H9 (cell line): ENCODE measurements at regions not wholly inside any gene's neighbourhood (a gene's known extent, or its start where the extent isn't known, plus 50 kb on each side); places are given as distances from the start of the nearest gene placed in this dataset.

ENCODE experiments used
- DNase-seq: peaks from one replicate; pipeline ENCODE4 v3.0.0-alpha.2; 2017
- H2AFZ ChIP-seq: one replicate; pipeline ENCODE4 v1.6.1; 2013; ENCODE audit warnings: mild to moderate bottlenecking, low read length, control low read depth, moderate library complexity
- H2AK5ac ChIP-seq: 2 replicates; pipeline ENCODE4 v1.6.1; 2013; ENCODE audit warnings: low read length, control low read depth, mixed read lengths; ENCODE audit not compliant: insufficient read length
- H2BK120ac ChIP-seq: one replicate; pipeline ENCODE4 v1.6.1; 2013; ENCODE audit warnings: low read depth, mild to moderate bottlenecking, low read length, control low read depth, inconsistent platforms; ENCODE audit not compliant: poor library complexity, severe bottlenecking
- H2BK12ac ChIP-seq: 2 replicates; pipeline ENCODE4 v1.6.1; 2013; ENCODE audit warnings: low read length, control low read depth, mixed read lengths, low read depth; ENCODE audit not compliant: insufficient read length
- H2BK15ac ChIP-seq: 2 replicates; pipeline ENCODE4 v1.6.1; 2013; ENCODE audit warnings: low read depth, low read length, control low read depth
- H2BK20ac ChIP-seq: one replicate; pipeline ENCODE4 v1.6.1; 2013; ENCODE audit warnings: low read depth, mild to moderate bottlenecking, low read length, control low read depth, inconsistent platforms; ENCODE audit not compliant: poor library complexity, severe bottlenecking
- H2BK5ac ChIP-seq: 2 replicates; pipeline ENCODE4 v1.6.1; 2013; ENCODE audit warnings: low read length, control low read depth, mixed read lengths; ENCODE audit not compliant: insufficient read length
- H3K14ac ChIP-seq: 2 replicates; pipeline ENCODE4 v1.6.1; 2013; ENCODE audit warnings: low read length, control low read depth; ENCODE audit not compliant: insufficient read depth
- H3K18ac ChIP-seq: 2 replicates; pipeline ENCODE4 v1.6.1; 2013; ENCODE audit warnings: low read depth, mild to moderate bottlenecking, mixed read lengths, low read length, control low read depth; ENCODE audit not compliant: insufficient read length
- H3K23ac ChIP-seq: 2 replicates; pipeline ENCODE4 v1.6.1; 2013; ENCODE audit warnings: low read length, control low read depth, mixed read lengths, low read depth; ENCODE audit not compliant: insufficient read length
- H3K23me2 ChIP-seq: 2 replicates; pipeline ENCODE4 v1.6.1; 2013; ENCODE audit warnings: low read depth, mild to moderate bottlenecking, mixed read lengths, low read length, control low read depth; ENCODE audit not compliant: insufficient read length, poor library complexity, severe bottlenecking
- H3K27ac ChIP-seq: 2 replicates; pipeline ENCODE4 v1.5.1; 2013; ENCODE audit warnings: low read length, control low read depth, mixed read lengths, low read depth; ENCODE audit not compliant: insufficient read length
- H3K27me3 ChIP-seq: 2 replicates; pipeline ENCODE4 v1.6.1; 2013; ENCODE audit warnings: low read length, control low read depth, inconsistent platforms; ENCODE audit not compliant: insufficient read depth
- H3K4ac ChIP-seq: 2 replicates; pipeline ENCODE4 v1.6.1; 2013; ENCODE audit warnings: low read depth, mild to moderate bottlenecking, control low read depth, inconsistent platforms, low read length, moderate library complexity
- H3K4me1 ChIP-seq: 2 replicates; pipeline ENCODE4 v1.6.1; 2013; ENCODE audit warnings: low read length, control low read depth, inconsistent platforms; ENCODE audit not compliant: insufficient read depth
- H3K4me2 ChIP-seq: 2 replicates; pipeline ENCODE4 v1.6.1; 2013; ENCODE audit warnings: low read length, control low read depth, mixed read lengths; ENCODE audit not compliant: insufficient read length, insufficient read depth
- H3K56ac ChIP-seq: 2 replicates; pipeline ENCODE4 v1.6.1; 2013; ENCODE audit warnings: low read depth, mild to moderate bottlenecking, mixed read lengths, low read length, control low read depth; ENCODE audit not compliant: insufficient read length
- H3K79me1 ChIP-seq: 2 replicates; pipeline ENCODE4 v1.6.1; 2013; ENCODE audit warnings: low read depth, mild to moderate bottlenecking, moderate library complexity, low read length, control low read depth, inconsistent platforms; ENCODE audit not compliant: insufficient read depth, poor library complexity, severe bottlenecking
- H3K79me2 ChIP-seq: 2 replicates; pipeline ENCODE4 v1.6.1; 2013; ENCODE audit warnings: low read length, control low read depth, inconsistent platforms; ENCODE audit not compliant: insufficient read depth
- H3K9ac ChIP-seq: 2 replicates; pipeline ENCODE4 v1.6.1; 2013; ENCODE audit warnings: low read length, control low read depth, mixed read lengths; ENCODE audit not compliant: insufficient read length; ENCODE audit errors: extremely low read depth
- H3K9me3 ChIP-seq: one replicate; pipeline ENCODE4 v1.6.1; 2013; ENCODE audit warnings: low read depth, low read length, inconsistent platforms; ENCODE audit not compliant: control insufficient read depth
- H3T11ph ChIP-seq: one replicate; pipeline ENCODE4 v1.6.1; 2013; ENCODE audit warnings: mild to moderate bottlenecking, low read length, control low read depth, inconsistent platforms
- H4K20me1 ChIP-seq: one replicate; pipeline ENCODE4 v1.6.1; 2013; ENCODE audit not compliant: control insufficient read depth, insufficient read length, insufficient read depth
- H4K5ac ChIP-seq: 2 replicates; pipeline ENCODE4 v1.6.1; 2013; ENCODE audit warnings: low read depth, mild to moderate bottlenecking, mixed read lengths, low read length, control low read depth; ENCODE audit not compliant: insufficient read length
- H4K8ac ChIP-seq: replicated peaks from 2 replicates; pipeline ENCODE4 v1.6.1; 2013; ENCODE audit warnings: low read length, control low read depth, mixed read lengths, low read depth; ENCODE audit not compliant: insufficient read length
- H4K91ac ChIP-seq: 2 replicates; pipeline ENCODE4 v1.6.1; 2013; ENCODE audit warnings: low read depth, mild to moderate bottlenecking, moderate library complexity, mixed read lengths, low read length, control low read depth; ENCODE audit not compliant: insufficient read length
- H3K27ac Mint-ChIP-seq, 3 experiments: 2 replicates in 2 of 3; 3 replicates in 1 of 3; pipeline ENCODE4 v1.8.0; 2020 to 2021; ENCODE audit warnings: mixed read lengths in 3 of 3, mild to moderate bottlenecking in 1 of 3, moderate library complexity in 1 of 3
- H3K27me3 Mint-ChIP-seq: 2 replicates; pipeline ENCODE4 v1.8.0; 2021; ENCODE audit warnings: low read depth, mild to moderate bottlenecking, moderate library complexity, mixed read lengths
- H3K36me3 Mint-ChIP-seq, 3 experiments: 2 replicates in 2 of 3; 3 replicates in 1 of 3; pipeline ENCODE4 v1.8.0; 2020 to 2021; ENCODE audit warnings: low read depth in 3 of 3, mixed read lengths in 3 of 3; ENCODE audit not compliant: insufficient read depth in 1 of 3
- H3K4me1 Mint-ChIP-seq, 2 experiments: 2 replicates each; pipeline ENCODE4 v1.8.0; 2020; ENCODE audit warnings: mixed read lengths in 2 of 2
- H3K4me3 Mint-ChIP-seq, 2 experiments: 2 replicates in 1 of 2; 3 replicates in 1 of 2; pipeline ENCODE4 v1.8.0; 2020 to 2021; ENCODE audit warnings: mild to moderate bottlenecking in 2 of 2, mixed read lengths in 2 of 2, moderate library complexity in 1 of 2
- H3K9me3 Mint-ChIP-seq, 2 experiments: 2 replicates in 1 of 2; 3 replicates in 1 of 2; pipeline ENCODE4 v1.8.0; 2020; ENCODE audit warnings: mild to moderate bottlenecking in 2 of 2, mixed read lengths in 2 of 2, moderate library complexity in 1 of 2
- WGBS: extraction: QIAGEN DNeasy Blood & Tissue Kit; methylation state at CpG from one replicate; pipeline ENCODE4 v1.1.7; 2013; ENCODE audit warnings: missing lambda C conversion rate, low lambda C conversion rate, mixed read lengths; ENCODE audit not compliant: insufficient read length; ENCODE audit errors: extremely low coverage; 5-methylcytosine and 5-hydroxymethylcytosine counted together
- TF ChIP-seq, protein P1 (sequence below): fragments of 200-600 bp; sonication (generic); conservative IDR thresholded peaks from 3 replicates; pipeline ENCODE4 v1.8.0; 2021; ENCODE audit warnings: antibody characterized with exemption, mild to moderate bottlenecking

DNA sequence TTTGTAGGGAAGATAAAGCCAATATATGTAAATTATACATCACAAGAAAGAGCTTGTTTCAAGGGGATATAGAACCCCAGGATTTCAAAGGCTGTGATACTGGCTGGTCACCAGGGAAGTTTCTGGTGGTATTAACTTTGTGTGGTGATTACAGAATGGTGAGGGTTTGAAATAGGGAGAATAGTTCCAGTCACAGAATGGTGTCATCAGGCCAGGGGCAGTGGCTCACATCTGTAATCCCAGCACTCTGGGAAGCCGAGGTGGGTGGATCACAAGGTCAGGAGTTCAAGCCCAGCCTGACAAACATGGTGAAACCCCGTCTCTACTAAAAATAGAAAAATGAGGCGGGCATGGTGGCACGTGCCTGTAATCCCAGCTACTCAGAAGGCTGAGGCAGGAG is 183.8 kb upstream of the XYLT1 start:
- no peak overlapping the region for H2BK120ac ChIP-seq
- no peaks in the 10 kb centered on the region for H3K9me3 ChIP-seq
- H2AFZ ChIP-seq, result no peak overlapping the region
- H4K20me1 ChIP-seq, result no peaks in the 10 kb centered on the region
- H3K23ac ChIP-seq, result no peak overlapping the region
- H3K27ac Mint-ChIP-seq, result no peak overlapping the region
- no peak overlapping the region for H4K8ac ChIP-seq
- H3K27ac ChIP-seq, result no peak overlapping the region
- H3K4ac ChIP-seq, result no peak overlapping the region
- no peak overlapping the region for H2BK20ac ChIP-seq
- H3K4me1 ChIP-seq, result peaks cover 6% of the 10 kb centered on the region; the same call in 1 of the 2 replicates
- H3K27me3 ChIP-seq, result no peaks in the 10 kb centered on the region
- H2BK5ac ChIP-seq, result no peak overlapping the region
- no peaks in the 10 kb centered on the region for H3K23me2 ChIP-seq
- no peak overlapping the region for H2BK15ac ChIP-seq
- H4K91ac ChIP-seq, result no peak overlapping the region
- TF ChIP-seq, protein P1, sequence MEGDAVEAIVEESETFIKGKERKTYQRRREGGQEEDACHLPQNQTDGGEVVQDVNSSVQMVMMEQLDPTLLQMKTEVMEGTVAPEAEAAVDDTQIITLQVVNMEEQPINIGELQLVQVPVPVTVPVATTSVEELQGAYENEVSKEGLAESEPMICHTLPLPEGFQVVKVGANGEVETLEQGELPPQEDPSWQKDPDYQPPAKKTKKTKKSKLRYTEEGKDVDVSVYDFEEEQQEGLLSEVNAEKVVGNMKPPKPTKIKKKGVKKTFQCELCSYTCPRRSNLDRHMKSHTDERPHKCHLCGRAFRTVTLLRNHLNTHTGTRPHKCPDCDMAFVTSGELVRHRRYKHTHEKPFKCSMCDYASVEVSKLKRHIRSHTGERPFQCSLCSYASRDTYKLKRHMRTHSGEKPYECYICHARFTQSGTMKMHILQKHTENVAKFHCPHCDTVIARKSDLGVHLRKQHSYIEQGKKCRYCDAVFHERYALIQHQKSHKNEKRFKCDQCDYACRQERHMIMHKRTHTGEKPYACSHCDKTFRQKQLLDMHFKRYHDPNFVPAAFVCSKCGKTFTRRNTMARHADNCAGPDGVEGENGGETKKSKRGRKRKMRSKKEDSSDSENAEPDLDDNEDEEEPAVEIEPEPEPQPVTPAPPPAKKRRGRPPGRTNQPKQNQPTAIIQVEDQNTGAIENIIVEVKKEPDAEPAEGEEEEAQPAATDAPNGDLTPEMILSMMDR, result no peak
- WGBS, result no CpG with 5 or more reads among the region's 4 CpGs
- H2AK5ac ChIP-seq, result no peak overlapping the region
- H3K79me2 ChIP-seq, result no peaks in the 10 kb centered on the region
- H4K5ac ChIP-seq, result no peak overlapping the region
- H3K9me3 Mint-ChIP-seq, result no peaks in the 10 kb centered on the region
- no peak overlapping the region for H3K4me2 ChIP-seq
- no peak overlapping the region for H2BK12ac ChIP-seq
- H3K18ac ChIP-seq, result no peak overlapping the region
- no peak overlapping the region for H3T11ph ChIP-seq
- no peak overlapping the region for H3K9ac ChIP-seq
- no peak for DNase-seq
- H3K27me3 Mint-ChIP-seq, result peaks cover 2% of the 10 kb centered on the region
- no peak overlapping the region for H3K56ac ChIP-seq
- H3K79me1 ChIP-seq, result no peaks in the 10 kb centered on the region
- H3K14ac ChIP-seq, result no peak overlapping the region
- H3K36me3 Mint-ChIP-seq, result no peaks in the 10 kb centered on the region
- H3K4me3 Mint-ChIP-seq, result no peak overlapping the region
- H3K4me1 Mint-ChIP-seq, result peaks cover 30 to 31% of the 10 kb centered on the region in 2 experiments
